OCI-LY1 (cell line): ENCODE measurements at regions not wholly inside any gene's neighbourhood (a gene's known extent, or its start where the extent isn't known, plus 50 kb on each side); places are given as distances from the start of the nearest gene placed in this dataset.

Experiments
- EZH2 ChIP-seq: fragments of 200-600 bp; sonication (generic), shearing (Covaris generic); IDR thresholded peaks from 2 replicates; pipeline ENCODE4 v1.8.0; 2017; ENCODE audit warnings: borderline replicate concordance, mixed run types, mild to moderate bottlenecking, antibody characterized with exemption, low read length, moderate library complexity, mixed read lengths
- TF ChIP-seq, protein P1 (sequence below): fragments of 200-600 bp; sonication (generic), shearing (Covaris generic); IDR thresholded peaks from 2 replicates; pipeline ENCODE4 v1.5.1; 2017; ENCODE audit warnings: mild to moderate bottlenecking, antibody characterized with exemption, low read length, moderate library complexity, mixed read lengths

DNA sequence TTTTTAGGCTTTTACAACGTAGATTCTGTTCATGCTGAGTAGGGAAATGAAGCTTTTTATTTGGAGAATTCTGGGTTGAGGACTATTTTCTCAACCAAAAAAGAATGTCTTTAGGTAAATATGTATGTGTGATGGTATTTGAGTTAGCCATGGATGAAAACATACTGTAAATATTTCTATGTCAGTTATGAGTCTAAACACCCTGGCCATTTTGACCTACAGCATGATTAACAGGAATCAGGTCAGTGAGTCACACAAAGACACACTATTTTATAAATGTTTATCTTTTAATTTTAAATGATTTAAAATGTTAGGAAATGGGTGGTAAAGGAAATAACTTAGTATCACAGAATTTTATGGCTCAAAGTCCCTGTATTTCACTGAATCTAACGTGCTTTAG, 851.7 kb upstream of the MAP3K7 start:
- TF ChIP-seq, protein P1, sequence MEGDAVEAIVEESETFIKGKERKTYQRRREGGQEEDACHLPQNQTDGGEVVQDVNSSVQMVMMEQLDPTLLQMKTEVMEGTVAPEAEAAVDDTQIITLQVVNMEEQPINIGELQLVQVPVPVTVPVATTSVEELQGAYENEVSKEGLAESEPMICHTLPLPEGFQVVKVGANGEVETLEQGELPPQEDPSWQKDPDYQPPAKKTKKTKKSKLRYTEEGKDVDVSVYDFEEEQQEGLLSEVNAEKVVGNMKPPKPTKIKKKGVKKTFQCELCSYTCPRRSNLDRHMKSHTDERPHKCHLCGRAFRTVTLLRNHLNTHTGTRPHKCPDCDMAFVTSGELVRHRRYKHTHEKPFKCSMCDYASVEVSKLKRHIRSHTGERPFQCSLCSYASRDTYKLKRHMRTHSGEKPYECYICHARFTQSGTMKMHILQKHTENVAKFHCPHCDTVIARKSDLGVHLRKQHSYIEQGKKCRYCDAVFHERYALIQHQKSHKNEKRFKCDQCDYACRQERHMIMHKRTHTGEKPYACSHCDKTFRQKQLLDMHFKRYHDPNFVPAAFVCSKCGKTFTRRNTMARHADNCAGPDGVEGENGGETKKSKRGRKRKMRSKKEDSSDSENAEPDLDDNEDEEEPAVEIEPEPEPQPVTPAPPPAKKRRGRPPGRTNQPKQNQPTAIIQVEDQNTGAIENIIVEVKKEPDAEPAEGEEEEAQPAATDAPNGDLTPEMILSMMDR = no peak
- no peak for TF ChIP-seq EZH2
